ENCODE measurements at regions not wholly inside any gene's neighbourhood (a gene's known extent, or its start where the extent isn't known, plus 50 kb on each side); places are given as distances from the start of the nearest gene placed in this dataset.

GRCh38 chr21:32130031-32130891 lies 148.6 kb downstream of the MIS18A start:
- TF ChIP-seq CTCF (IDR thresholded peaks at IDR 0.05) (no peak), POLR2A (IDR thresholded peaks at IDR 0.05) (no peak)
